HL-60 (cell line): ENCODE measurements at regions not wholly inside any gene's neighbourhood (a gene's known extent, or its start where the extent isn't known, plus 50 kb on each side); places are given as distances from the start of the nearest gene placed in this dataset.

Experiments used
- DNase-seq, 2 experiments: peaks; one replicate each; pipeline ENCODE4 v3.0.0-alpha.2; 2010 to 2020; ENCODE audit warnings: low read depth in 1 of 2, low spot score in 1 of 2
- H3K27ac ChIP-seq: fragments of 250-450 bp; sonication (Bioruptor Pico); replicated peaks from 2 replicates; pipeline ENCODE4 v1.5.1; 2020; ENCODE audit warnings: mild to moderate bottlenecking, moderate library complexity
- H3K27me3 ChIP-seq: fragments of 250-450 bp; sonication (Bioruptor Pico); 2 replicates; pipeline ENCODE4 v1.5.1; 2021; ENCODE audit warnings: mild to moderate bottlenecking, moderate library complexity; ENCODE audit not compliant: insufficient read depth, poor library complexity, severe bottlenecking
- H3K4me3 ChIP-seq: replicated peaks from 2 replicates; pipeline ENCODE4 v1.5.1; 2011; ENCODE audit warnings: mild to moderate bottlenecking, control low read depth, low read length; ENCODE audit not compliant: insufficient read depth
- GABPA ChIP-seq: IDR thresholded peaks from 2 replicates; pipeline ENCODE4 v1.6.1; 2012; ENCODE audit warnings: low read depth
- POLR2AphosphoS5 ChIP-seq: IDR thresholded peaks from 2 replicates; pipeline ENCODE4 v1.6.1; 2012; ENCODE audit warnings: low read depth
- SPI1 ChIP-seq: IDR thresholded peaks from 2 replicates; pipeline ENCODE4 v1.6.1; 2012; ENCODE audit warnings: low read depth, mild to moderate bottlenecking, borderline replicate concordance
- TF ChIP-seq, protein P1 (sequence below): IDR thresholded peaks from 2 replicates; pipeline ENCODE4 v1.6.1; 2012; ENCODE audit warnings: low read depth; ENCODE audit not compliant: insufficient replicate concordance
- TF ChIP-seq, protein P2 (sequence below): IDR thresholded peaks from one replicate; pipeline ENCODE4 v1.5.1; 2011; ENCODE audit warnings: low read length, control low read depth, inconsistent platforms; ENCODE audit not compliant: insufficient read depth

DNA sequence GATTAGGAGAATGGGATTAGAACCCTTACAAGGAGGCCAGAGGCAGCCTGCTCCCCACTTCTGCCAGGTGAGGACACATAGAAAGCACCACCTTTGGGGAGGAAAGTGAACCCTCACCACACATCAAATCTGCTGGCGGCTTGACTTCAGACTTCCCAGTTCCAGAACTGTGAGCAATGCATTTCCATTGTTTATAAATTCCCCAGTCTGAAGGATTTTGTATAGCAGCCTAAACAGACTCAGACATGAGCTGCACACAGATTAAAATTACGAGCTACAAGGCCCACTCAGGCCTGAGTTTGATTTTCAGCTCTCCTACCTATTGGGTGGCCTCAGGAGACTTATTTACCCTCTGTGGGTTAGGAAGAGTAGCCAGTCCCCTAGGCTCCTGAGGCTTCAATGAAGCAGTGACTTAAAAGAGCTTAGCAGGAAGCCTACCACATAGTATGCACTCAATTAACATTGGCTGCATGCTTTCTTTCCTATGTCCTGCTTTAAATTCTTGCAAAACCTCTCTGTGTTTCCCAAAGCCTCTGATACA, 350.7 kb upstream of the ZMIZ1 start:
- TF ChIP-seq POLR2AphosphoS5 (no peak), GABPA (no peak), SPI1 (no peak)
- TF ChIP-seq, protein P1, sequence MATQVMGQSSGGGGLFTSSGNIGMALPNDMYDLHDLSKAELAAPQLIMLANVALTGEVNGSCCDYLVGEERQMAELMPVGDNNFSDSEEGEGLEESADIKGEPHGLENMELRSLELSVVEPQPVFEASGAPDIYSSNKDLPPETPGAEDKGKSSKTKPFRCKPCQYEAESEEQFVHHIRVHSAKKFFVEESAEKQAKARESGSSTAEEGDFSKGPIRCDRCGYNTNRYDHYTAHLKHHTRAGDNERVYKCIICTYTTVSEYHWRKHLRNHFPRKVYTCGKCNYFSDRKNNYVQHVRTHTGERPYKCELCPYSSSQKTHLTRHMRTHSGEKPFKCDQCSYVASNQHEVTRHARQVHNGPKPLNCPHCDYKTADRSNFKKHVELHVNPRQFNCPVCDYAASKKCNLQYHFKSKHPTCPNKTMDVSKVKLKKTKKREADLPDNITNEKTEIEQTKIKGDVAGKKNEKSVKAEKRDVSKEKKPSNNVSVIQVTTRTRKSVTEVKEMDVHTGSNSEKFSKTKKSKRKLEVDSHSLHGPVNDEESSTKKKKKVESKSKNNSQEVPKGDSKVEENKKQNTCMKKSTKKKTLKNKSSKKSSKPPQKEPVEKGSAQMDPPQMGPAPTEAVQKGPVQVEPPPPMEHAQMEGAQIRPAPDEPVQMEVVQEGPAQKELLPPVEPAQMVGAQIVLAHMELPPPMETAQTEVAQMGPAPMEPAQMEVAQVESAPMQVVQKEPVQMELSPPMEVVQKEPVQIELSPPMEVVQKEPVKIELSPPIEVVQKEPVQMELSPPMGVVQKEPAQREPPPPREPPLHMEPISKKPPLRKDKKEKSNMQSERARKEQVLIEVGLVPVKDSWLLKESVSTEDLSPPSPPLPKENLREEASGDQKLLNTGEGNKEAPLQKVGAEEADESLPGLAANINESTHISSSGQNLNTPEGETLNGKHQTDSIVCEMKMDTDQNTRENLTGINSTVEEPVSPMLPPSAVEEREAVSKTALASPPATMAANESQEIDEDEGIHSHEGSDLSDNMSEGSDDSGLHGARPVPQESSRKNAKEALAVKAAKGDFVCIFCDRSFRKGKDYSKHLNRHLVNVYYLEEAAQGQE, result no peak
- TF ChIP-seq, protein P2, sequence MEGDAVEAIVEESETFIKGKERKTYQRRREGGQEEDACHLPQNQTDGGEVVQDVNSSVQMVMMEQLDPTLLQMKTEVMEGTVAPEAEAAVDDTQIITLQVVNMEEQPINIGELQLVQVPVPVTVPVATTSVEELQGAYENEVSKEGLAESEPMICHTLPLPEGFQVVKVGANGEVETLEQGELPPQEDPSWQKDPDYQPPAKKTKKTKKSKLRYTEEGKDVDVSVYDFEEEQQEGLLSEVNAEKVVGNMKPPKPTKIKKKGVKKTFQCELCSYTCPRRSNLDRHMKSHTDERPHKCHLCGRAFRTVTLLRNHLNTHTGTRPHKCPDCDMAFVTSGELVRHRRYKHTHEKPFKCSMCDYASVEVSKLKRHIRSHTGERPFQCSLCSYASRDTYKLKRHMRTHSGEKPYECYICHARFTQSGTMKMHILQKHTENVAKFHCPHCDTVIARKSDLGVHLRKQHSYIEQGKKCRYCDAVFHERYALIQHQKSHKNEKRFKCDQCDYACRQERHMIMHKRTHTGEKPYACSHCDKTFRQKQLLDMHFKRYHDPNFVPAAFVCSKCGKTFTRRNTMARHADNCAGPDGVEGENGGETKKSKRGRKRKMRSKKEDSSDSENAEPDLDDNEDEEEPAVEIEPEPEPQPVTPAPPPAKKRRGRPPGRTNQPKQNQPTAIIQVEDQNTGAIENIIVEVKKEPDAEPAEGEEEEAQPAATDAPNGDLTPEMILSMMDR, result no peak
- Histone ChIP-seq H3K27ac (no peak overlapping the region), H3K4me3 (no peak overlapping the region), H3K27me3 (no peaks in the 10 kb centered on the region)
- no peak for DNase-seq

DNA sequence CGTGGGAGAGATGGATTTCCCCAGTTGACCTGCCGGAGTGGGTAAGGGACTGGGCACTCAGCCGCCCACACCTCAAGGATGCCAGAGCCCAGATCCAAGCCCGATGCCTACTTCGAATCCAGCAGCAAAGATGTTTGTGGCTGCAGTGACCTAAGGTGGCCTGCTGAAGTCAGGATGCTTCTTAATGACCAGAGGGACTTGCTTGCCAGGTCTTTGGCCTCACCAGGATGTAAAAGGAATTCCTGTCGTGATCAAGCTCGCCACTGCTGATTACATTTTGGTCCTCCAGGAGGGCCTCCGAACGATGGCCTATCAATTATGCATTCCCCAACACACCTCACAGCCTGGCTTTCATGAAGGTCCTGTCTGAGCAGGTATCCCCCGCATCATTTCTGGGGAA, 349.5 kb upstream of the ZMIZ1 start:
- TF ChIP-seq GABPA (no peak), SPI1 (no peak), POLR2AphosphoS5 (no peak)
- TF ChIP-seq, protein P2, result no peak
- TF ChIP-seq, protein P1, result no peak
- no peak overlapping the region for H3K27ac ChIP-seq
- DNase-seq, result no peak
- H3K4me3 ChIP-seq, result no peak overlapping the region
- no peaks in the 10 kb centered on the region for H3K27me3 ChIP-seq

DNA sequence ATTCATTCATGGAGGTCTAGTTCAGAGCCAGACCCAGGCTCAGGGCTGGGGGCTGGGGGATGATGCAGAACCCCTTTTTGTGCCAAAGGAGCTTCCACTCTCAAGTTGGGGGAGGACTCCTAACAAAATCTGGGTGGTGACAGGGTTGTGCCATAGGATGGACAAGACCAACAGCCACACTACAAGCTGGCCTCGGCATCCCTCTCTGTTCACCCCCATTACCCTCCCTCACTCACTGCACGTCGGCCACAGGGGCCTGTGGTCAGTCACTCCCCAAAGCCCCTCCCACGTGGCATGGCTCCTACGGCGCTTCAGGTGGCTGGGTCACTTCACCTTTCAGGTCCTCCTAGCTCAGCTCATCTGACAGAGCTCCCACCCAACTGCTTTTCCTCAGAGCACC, 348.7 kb upstream of the ZMIZ1 start:
- H3K27me3 ChIP-seq, result no peaks in the 10 kb centered on the region
- TF ChIP-seq POLR2AphosphoS5 (no peak), GABPA (no peak), SPI1 (no peak)
- TF ChIP-seq, protein P1, result no peak
- TF ChIP-seq, protein P2, result no peak
- H3K4me3 ChIP-seq, result no peak overlapping the region

More for the DNA sequence above, 348.7 kb upstream of the ZMIZ1 start:
- H3K27ac ChIP-seq, result no peak overlapping the region
- no peak for DNase-seq
